OCI-LY3 (cell line): ENCODE measurements at regions not wholly inside any gene's neighbourhood (a gene's known extent, or its start where the extent isn't known, plus 50 kb on each side); places are given as distances from the start of the nearest gene placed in this dataset.

ENCODE experiments used
- EZH2phosphoT487 ChIP-seq: fragments of 200-600 bp; shearing (Covaris generic); IDR thresholded peaks from 2 replicates; pipeline ENCODE4 v1.6.1; 2018; ENCODE audit warnings: antibody characterized with exemption, mixed run types, low read depth
- TF ChIP-seq, protein P1 (sequence below): fragments of 200-600, 300-600 bp; sonication (generic); IDR thresholded peaks from 2 replicates; pipeline ENCODE4 v1.5.1; 2014; ENCODE audit warnings: antibody characterized with exemption, low read length, low read depth

DNA sequence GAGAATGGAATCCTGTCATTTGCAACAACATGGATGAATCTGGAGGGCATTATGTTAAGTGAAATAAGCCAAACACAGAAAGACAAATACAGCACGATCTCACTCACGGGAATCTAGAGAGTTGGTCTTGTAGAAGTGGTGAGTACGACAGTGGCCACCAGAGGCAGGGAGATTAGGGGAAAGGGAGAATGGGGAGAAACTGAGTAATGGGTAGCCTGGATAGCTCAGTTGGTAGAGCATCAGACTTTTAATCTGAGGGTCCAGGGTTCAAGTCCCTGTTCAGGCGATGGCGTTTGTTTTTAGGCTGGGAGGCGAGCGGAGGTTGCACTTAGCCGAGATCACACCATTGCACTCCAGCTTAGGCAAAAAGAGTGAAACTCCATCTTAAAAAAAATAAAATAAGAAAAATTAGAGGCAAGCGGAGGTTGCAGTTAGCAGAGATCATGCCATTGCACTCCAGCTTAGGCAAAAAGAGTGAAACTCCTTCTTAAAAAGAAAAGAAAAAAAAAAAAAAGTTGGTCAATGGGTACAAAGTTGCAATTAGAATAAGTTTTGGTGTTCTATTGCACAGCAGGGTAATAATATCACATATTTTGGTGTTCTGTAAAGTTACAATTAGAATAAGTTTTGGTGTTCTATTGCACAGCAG is 95.7 kb upstream of the UBASH3B start:
- TF ChIP-seq, protein P1, sequence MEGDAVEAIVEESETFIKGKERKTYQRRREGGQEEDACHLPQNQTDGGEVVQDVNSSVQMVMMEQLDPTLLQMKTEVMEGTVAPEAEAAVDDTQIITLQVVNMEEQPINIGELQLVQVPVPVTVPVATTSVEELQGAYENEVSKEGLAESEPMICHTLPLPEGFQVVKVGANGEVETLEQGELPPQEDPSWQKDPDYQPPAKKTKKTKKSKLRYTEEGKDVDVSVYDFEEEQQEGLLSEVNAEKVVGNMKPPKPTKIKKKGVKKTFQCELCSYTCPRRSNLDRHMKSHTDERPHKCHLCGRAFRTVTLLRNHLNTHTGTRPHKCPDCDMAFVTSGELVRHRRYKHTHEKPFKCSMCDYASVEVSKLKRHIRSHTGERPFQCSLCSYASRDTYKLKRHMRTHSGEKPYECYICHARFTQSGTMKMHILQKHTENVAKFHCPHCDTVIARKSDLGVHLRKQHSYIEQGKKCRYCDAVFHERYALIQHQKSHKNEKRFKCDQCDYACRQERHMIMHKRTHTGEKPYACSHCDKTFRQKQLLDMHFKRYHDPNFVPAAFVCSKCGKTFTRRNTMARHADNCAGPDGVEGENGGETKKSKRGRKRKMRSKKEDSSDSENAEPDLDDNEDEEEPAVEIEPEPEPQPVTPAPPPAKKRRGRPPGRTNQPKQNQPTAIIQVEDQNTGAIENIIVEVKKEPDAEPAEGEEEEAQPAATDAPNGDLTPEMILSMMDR, result no peak
- no peak for TF ChIP-seq EZH2phosphoT487
